ENCODE measurements at regions not wholly inside any gene's neighbourhood (a gene's known extent, or its start where the extent isn't known, plus 50 kb on each side); places are given as distances from the start of the nearest gene placed in this dataset.

DNA sequence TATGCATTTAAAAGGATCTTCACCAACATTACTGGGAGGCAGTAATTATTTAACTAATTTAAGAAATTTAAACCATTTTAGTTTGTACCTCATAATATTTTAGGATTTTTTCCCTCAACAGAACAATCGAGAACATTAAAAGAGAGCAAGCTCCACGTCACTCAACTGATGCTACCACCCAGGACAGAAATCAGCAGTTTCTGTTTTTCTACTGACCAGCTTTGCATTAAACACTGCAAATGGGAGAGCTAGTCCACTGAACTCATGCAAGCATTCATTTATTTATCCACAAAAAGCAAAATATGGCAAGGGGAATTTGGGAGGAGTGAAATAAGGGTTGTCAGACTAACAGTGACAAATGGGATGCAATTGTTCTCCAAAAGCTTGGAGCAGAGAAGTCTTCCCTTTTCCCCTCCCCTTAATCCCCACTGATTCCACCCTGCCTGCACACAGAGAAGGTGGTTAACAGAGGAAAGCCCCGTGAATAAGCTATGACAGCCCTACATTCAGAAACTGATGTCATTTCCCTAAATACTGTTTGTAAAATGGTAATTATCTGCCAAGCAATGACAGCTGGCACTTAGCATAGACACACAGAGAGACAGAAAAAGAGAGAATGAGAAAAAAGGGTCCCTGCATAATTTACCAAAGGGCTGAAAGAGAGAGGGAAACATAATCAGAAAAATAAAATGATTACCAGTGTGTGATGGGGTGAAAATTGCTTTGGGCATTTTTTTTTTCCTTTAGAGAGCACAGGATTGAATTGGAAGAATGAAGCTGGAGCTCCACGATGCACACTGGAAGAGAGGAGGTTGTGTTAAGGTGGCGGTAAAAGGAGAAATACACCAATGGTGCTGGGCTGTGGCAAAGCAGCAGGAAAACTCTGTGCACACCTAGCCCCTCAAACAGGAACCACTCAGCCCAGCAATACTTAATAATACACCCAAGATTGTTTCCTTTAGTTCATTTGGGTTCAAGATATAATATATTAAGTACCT is 777.4 kb downstream of the TUSC7 start:
- no peak overlapping the region for H3K9ac ChIP-seq
- H3K4me2 ChIP-seq, result no peak overlapping the region
- no peaks in the 10 kb centered on the region for H3K27me3 ChIP-seq
- no peaks in the 10 kb centered on the region for H3K36me3 ChIP-seq
- peaks cover 0 to 9% (median 0%) of the 10 kb centered on the region in 11 experiments; a peak in 2 of 22 replicates for H3K9me3 ChIP-seq (replicated peaks in 1 of 11)
- H3K4me3 ChIP-seq, result no peak overlapping the region
- no peak overlapping the region for H3K27ac ChIP-seq
- H4K20me1 ChIP-seq, result no peaks in the 10 kb centered on the region
- TF ChIP-seq Cebpa-rat (IDR thresholded peaks at IDR 0.05), result no peak
- no peaks in the 10 kb centered on the region for H3K4me1 ChIP-seq

GRCh38 chr3:117488983-117489382 is 779.4 kb downstream of the TUSC7 start:
- no peak overlapping the region for H3K4me2 ChIP-seq
- H3K36me3 ChIP-seq, result no peaks in the 10 kb centered on the region
- H3K4me1 ChIP-seq, result no peaks in the 10 kb centered on the region
- no peak for TF ChIP-seq Cebpa-rat (IDR thresholded peaks at IDR 0.05)
- no peak overlapping the region for H3K27ac ChIP-seq
- H3K4me3 ChIP-seq, result no peak overlapping the region
- no peaks in the 10 kb centered on the region for H4K20me1 ChIP-seq
- H3K9ac ChIP-seq, result no peak overlapping the region
- H3K9me3 ChIP-seq (replicated peaks in 1 of 11), result peaks cover 0 to 3% (median 0%) of the 10 kb centered on the region in 11 experiments; a peak in 2 of 22 replicates
- no peaks in the 10 kb centered on the region for H3K27me3 ChIP-seq

- H4K20me1 ChIP-seq, result no peaks in the 10 kb centered on the region
- H3K4me1 ChIP-seq, result no peaks in the 10 kb centered on the region
- H3K4me3 ChIP-seq, result no peak overlapping the region
- no peak overlapping the region for H3K9ac ChIP-seq
- H3K36me3 ChIP-seq, result no peaks in the 10 kb centered on the region
- H3K9me3 ChIP-seq (replicated peaks in 1 of 11), result no peaks in the 10 kb centered on the region
- no peaks in the 10 kb centered on the region for H3K27me3 ChIP-seq
- no peak overlapping the region for H3K4me2 ChIP-seq
- no peak overlapping the region for H3K27ac ChIP-seq
- TF ChIP-seq Cebpa-rat (IDR thresholded peaks at IDR 0.05), result no peak
Observed at GRCh38 chr3:117489663-117490079, 780.1 kb downstream of the TUSC7 start.

GRCh38 chr3:117490716-117491115 is 781.1 kb downstream of the TUSC7 start:
- no peaks in the 10 kb centered on the region for H3K9me3 ChIP-seq (replicated peaks in 1 of 11)
- no peaks in the 10 kb centered on the region for H3K27me3 ChIP-seq
- no peaks in the 10 kb centered on the region for H3K4me1 ChIP-seq
- H4K20me1 ChIP-seq, result no peaks in the 10 kb centered on the region
- H3K4me2 ChIP-seq, result no peak overlapping the region
- no peaks in the 10 kb centered on the region for H3K36me3 ChIP-seq
- no peak overlapping the region for H3K4me3 ChIP-seq
- H3K27ac ChIP-seq, result no peak overlapping the region
- no peak overlapping the region for H3K9ac ChIP-seq
- no peak for TF ChIP-seq Cebpa-rat (IDR thresholded peaks at IDR 0.05)

- Histone ChIP-seq H3K27me3 (no peaks in the 10 kb centered on the region), H3K9me3 (replicated peaks in 1 of 11) (peaks cover 0 to 6% (median 0%) of the 10 kb centered on the region in 11 experiments; a peak in 1 of 22 replicates), H3K4me2 (no peak overlapping the region), H4K20me1 (no peaks in the 10 kb centered on the region), H3K4me3 (no peak overlapping the region), H3K27ac (no peak overlapping the region), H3K36me3 (no peaks in the 10 kb centered on the region), H3K4me1 (no peaks in the 10 kb centered on the region), H3K9ac (no peak overlapping the region)
- no peak for TF ChIP-seq Cebpa-rat (IDR thresholded peaks at IDR 0.05)
Observed at GRCh38 chr3:117495620-117496019, 786.0 kb downstream of the TUSC7 start.

GRCh38 chr3:117499189-117499870 is 789.8 kb downstream of the TUSC7 start:
- H3K9ac ChIP-seq, result no peak overlapping the region
- H3K4me3 ChIP-seq, result no peak overlapping the region
- no peaks in the 10 kb centered on the region for H3K36me3 ChIP-seq
- H3K27me3 ChIP-seq, result no peaks in the 10 kb centered on the region
- no peak overlapping the region for H3K27ac ChIP-seq
- no peaks in the 10 kb centered on the region for H4K20me1 ChIP-seq
- TF ChIP-seq Cebpa-rat (IDR thresholded peaks at IDR 0.05), result no peak
- H3K4me1 ChIP-seq, result no peaks in the 10 kb centered on the region
- no peak overlapping the region for H3K4me2 ChIP-seq
- peaks cover 0 to 6% (median 0%) of the 10 kb centered on the region in 11 experiments; a peak in 1 of 22 replicates for H3K9me3 ChIP-seq (replicated peaks in 1 of 11)

- no peak overlapping the region for H3K4me3 ChIP-seq
- 0 out of 22 replicates have a peak, but pooled peaks cover 0 to 5% (median 0%) of the 10 kb centered on the region in 11 experiments for H3K9me3 ChIP-seq (replicated peaks in 1 of 11)
- H3K27ac ChIP-seq, result no peak overlapping the region
- H3K4me2 ChIP-seq, result no peak overlapping the region
- no peak overlapping the region for H3K9ac ChIP-seq
- no peaks in the 10 kb centered on the region for H4K20me1 ChIP-seq
- H3K36me3 ChIP-seq, result no peaks in the 10 kb centered on the region
- no peaks in the 10 kb centered on the region for H3K4me1 ChIP-seq
- TF ChIP-seq Cebpa-rat (IDR thresholded peaks at IDR 0.05), result no peak
- no peaks in the 10 kb centered on the region for H3K27me3 ChIP-seq
Observed at GRCh38 chr3:117507958-117508357, 798.4 kb downstream of the TUSC7 start.

DNA sequence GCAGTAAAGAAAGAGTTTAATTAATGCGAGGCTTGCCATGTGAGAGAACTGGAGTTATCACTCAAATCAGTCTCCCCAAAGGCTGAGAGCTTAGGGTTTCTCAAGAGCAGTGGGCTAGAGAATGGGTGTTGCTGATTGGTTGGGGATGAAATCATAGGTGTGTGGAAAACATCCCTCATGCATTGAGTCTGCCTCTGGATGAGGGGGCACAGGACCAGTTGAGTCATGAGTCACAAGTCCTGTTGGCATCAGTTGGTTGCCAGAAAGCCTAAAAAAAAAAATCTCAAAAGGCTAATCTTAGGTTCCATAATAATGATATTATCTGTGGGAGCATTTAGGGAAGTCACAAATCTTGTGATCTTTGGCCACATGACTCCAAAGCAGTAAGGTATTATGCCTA is 800.3 kb downstream of the TUSC7 start:
- Histone ChIP-seq H3K9me3 (replicated peaks in 1 of 11) (0 out of 22 replicates have a peak, but pooled peaks cover 0 to 5% (median 0%) of the 10 kb centered on the region in 11 experiments), H3K36me3 (no peaks in the 10 kb centered on the region), H3K27ac (no peak overlapping the region), H4K20me1 (no peaks in the 10 kb centered on the region), H3K9ac (no peak overlapping the region), H3K27me3 (no peaks in the 10 kb centered on the region), H3K4me1 (no peaks in the 10 kb centered on the region), H3K4me2 (no peak overlapping the region), H3K4me3 (no peak overlapping the region)
- TF ChIP-seq Cebpa-rat (IDR thresholded peaks at IDR 0.05), result no peak

DNA sequence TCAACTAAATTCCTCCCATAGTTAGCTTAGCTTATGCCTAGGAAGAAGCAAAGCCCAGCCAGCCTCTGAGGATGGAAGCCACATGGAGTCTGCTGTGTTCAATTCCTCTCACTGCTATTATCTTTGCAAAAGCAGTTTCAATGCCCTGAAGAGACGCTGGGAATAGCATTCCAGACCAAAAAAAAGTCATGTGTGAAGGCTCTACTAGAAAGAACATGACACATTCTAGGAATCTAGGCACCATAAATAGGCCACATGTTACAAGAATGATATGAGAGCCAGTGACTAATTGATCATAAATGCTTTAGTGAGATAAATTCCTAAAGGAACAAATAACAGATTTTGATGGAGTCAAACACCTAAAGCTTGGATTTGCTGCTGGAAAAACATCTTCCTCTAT is 800.8 kb downstream of the TUSC7 start:
- Histone ChIP-seq H3K4me3 (no peak overlapping the region), H4K20me1 (no peaks in the 10 kb centered on the region), H3K36me3 (no peaks in the 10 kb centered on the region), H3K4me1 (no peaks in the 10 kb centered on the region), H3K4me2 (no peak overlapping the region), H3K9me3 (replicated peaks in 1 of 11) (0 out of 22 replicates have a peak, but pooled peaks cover 0 to 5% (median 0%) of the 10 kb centered on the region in 11 experiments), H3K9ac (no peak overlapping the region), H3K27ac (no peak overlapping the region), H3K27me3 (no peaks in the 10 kb centered on the region)
- TF ChIP-seq Cebpa-rat (IDR thresholded peaks at IDR 0.05), result no peak
